ENCODE measurements at regions not wholly inside any gene's neighbourhood (a gene's known extent, or its start where the extent isn't known, plus 50 kb on each side); places are given as distances from the start of the nearest gene placed in this dataset.
"Not testable (repeated sequence)": the region's sequence is repeated elsewhere in the genome, so short reads cannot be mapped to it uniquely, and the experiment has no call there.

DNA sequence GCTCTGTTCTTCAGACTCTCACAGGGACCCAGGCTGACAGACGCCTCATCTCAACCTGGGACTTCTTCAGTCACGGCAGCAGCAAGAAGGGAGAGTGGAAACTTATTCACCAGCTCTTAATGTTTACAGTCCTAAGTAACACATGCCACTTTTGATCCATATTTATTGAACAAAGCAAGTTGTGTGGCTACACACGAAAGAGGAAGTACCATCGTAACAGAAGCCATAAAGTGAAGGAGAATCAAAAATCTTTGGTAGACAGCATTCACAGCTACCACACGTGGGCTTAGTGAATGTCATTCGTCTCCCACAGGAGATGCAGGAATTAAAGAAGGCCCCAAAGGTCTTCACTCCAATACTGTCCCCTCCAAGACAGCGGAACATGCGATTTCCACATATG, 582.6 kb downstream of the CETN3 start:
- no peak overlapping the region for H3K4me3 ChIP-seq (ENCODE audit: low read length)
- TF ChIP-seq, protein P1, sequence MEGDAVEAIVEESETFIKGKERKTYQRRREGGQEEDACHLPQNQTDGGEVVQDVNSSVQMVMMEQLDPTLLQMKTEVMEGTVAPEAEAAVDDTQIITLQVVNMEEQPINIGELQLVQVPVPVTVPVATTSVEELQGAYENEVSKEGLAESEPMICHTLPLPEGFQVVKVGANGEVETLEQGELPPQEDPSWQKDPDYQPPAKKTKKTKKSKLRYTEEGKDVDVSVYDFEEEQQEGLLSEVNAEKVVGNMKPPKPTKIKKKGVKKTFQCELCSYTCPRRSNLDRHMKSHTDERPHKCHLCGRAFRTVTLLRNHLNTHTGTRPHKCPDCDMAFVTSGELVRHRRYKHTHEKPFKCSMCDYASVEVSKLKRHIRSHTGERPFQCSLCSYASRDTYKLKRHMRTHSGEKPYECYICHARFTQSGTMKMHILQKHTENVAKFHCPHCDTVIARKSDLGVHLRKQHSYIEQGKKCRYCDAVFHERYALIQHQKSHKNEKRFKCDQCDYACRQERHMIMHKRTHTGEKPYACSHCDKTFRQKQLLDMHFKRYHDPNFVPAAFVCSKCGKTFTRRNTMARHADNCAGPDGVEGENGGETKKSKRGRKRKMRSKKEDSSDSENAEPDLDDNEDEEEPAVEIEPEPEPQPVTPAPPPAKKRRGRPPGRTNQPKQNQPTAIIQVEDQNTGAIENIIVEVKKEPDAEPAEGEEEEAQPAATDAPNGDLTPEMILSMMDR (IDR thresholded peaks at IDR 0.05; ENCODE audit: insufficient read depth, low read depth, low read length, missing control alignments): no peak
- no peak for DNase-seq (ENCODE audit: low read depth)

DNA sequence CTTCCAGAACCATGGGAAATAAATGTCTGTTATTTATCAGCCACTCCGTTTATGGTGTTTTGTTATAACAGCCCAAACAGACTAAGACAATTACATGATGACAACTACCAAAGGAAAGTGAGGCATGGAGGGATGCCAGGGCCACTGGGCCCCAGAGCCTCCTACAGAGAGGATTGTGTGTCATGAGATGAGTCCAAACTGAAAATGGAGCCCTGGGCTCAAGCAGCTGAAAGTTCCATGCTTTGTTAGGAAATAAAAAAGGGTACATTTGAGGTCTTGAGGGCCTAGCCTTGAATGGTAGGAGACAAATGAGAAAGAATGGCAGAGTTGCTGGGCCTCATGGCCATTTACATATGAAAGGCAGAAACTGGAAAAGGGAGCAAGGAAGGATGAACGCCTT, 586.5 kb downstream of the CETN3 start:
- H3K4me3 ChIP-seq (ENCODE audit: low read length): no peak overlapping the region
- DNase-seq (ENCODE audit: low read depth): no peak
- TF ChIP-seq, protein P1 (IDR thresholded peaks at IDR 0.05; ENCODE audit: insufficient read depth, low read depth, low read length, missing control alignments): no peak

DNA sequence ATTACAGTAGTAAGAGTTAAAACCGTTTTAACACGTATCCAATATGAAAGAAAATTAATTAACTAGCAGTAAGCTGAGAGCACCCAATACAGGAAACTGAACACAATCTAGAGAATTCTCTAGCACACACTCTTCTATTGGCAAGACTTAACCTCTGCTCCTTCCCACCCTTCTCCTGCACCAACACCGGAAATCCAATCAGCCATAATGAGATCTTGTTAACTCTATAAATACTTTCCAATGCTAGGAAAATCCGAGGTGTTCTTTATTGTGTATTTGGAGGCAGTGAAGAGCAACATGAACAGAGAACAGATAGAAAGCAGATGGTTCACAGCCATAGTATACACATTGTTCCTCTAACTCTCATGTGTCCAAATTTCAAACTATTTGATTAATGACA, 591.7 kb downstream of the CETN3 start:
- TF ChIP-seq, protein P1 (IDR thresholded peaks at IDR 0.05; ENCODE audit: insufficient read depth, low read depth, low read length, missing control alignments): no peak
- DNase-seq (ENCODE audit: low read depth): no peak
- H3K4me3 ChIP-seq (ENCODE audit: low read length): no peak overlapping the region

DNA sequence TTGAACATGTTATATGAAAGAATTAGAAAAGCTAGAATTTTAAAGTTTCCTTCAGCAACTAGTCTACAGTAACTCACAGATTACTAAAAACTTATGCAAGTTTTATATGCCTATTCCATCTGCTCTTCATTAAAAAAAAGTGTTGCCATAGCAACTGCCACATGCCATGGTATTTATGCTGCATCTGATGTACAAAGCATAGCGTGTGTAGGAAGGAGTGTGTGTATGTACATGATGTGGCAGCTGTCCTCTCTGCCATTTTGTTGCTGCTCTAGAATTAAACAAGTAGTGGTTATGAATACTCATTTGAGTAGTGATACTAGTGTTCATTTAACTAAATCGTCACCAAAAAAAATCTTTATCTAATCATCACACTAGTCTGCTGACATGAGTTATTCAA, 593.5 kb downstream of the CETN3 start:
- H3K4me3 ChIP-seq (ENCODE audit: low read length): no peak overlapping the region
- DNase-seq (ENCODE audit: low read depth): no peak
- TF ChIP-seq, protein P1 (IDR thresholded peaks at IDR 0.05; ENCODE audit: insufficient read depth, low read depth, low read length, missing control alignments): no peak

DNA sequence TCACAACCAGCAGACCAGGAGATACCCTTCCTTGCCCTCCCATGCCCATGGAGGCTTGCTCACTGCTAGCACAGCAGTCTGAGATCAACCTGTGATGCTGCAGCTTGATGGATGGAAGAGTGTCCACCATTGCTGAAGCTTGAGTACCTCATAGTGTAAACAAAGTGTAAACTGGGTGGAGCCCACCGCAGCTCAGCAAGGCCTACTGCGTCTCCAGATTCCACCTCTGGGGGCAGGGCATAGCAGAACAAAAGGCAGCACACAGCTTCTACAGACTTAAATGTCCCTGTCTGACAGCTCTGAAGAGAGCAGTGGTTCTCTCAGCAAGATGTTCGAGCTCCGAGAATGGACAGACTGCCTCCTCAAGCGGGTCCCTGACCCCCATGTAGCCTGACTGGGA, 608.8 kb downstream of the CETN3 start:
- not testable (repeated sequence) for H3K4me3 ChIP-seq (ENCODE audit: low read length); DNase-seq (ENCODE audit: low read depth)

DNA sequence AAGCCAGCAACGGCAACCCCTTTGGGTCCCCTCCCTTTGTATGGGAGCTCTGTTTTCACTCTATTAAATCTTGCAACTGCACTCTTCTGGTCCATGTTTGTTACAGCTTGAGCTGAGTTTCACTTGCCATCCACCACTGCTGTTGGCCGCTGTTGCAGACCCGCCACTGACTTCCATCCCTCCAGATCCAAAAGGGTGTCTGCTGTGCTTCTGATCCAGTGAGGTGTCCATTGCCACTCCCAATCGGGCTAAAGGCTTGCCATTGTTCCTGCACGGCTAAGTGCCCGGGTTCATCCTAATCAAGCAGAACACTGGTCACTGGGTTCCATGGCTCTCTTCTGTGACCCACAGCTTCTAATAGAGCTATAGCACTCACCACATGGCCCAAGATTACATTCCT, 615.1 kb downstream of the CETN3 start:
- DNase-seq (ENCODE audit: low read depth); H3K4me3 ChIP-seq (ENCODE audit: low read length): not testable (repeated sequence)

DNA sequence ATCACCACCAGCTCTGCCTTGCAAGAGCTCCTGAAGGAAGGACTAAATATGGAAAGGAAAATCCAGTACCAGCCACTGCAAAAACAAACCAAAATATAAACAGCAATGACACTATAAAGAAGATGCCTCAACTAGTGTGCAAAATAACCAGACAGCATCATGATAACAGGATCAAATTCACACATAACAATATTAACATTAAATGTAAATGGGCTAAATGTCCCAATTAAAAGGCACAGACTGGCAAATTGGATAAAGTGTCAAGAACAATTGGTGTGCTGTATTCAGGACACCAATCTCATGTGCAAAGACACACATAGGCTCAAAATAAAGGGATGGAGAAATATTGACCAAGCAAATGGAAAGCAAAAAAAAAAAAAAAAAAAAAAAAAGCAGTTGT, 629.8 kb downstream of the CETN3 start:
- DNase-seq (ENCODE audit: low read depth); H3K4me3 ChIP-seq (ENCODE audit: low read length): not testable (repeated sequence)

DNA sequence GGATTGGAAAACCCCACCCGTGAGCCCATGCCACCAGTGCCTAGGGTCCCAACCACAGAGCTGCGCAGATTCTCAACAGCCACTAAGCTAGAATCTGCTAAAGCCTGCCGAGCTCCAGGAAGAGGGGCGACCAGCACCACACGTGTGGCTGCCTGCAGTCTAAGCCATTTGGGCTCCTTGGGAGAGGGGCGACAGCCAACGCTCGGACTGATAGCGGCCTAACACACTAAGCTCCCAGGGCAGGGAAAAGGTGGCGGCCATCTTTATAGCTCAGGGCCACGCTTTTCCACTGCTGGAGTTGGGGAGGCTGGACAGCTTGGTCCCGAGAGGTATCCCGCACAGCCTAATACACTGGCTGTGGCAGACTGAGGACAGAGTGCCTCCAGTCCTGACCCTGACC, 631.8 kb downstream of the CETN3 start:
- DNase-seq (ENCODE audit: low read depth): no peak
- TF ChIP-seq, protein P1 (IDR thresholded peaks at IDR 0.05; ENCODE audit: insufficient read depth, low read depth, low read length, missing control alignments): no peak
- H3K4me3 ChIP-seq (ENCODE audit: low read length): no peak overlapping the region

DNA sequence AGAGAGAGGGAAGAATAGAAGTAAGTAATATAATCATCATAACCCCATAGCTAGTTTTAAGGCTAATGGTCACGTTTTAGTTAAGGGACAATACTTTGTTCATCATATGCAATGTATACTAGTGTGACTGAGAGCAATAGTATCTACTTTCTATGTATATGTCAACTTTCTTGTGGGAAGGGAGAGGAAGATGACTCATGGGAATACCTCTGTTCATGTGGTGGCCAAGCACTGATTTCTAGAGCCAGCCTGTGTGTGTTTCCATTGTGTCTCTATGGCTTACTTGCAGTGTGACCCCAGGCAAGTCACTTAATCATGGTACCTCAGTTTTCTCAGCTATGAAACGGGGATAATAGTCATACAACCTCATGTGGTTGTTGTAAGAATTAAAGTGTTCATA, 639.6 kb downstream of the CETN3 start:
- peak; percentile 76 for DNase-seq (ENCODE audit: low read depth)
- TF ChIP-seq, protein P1 (IDR thresholded peaks at IDR 0.05; ENCODE audit: insufficient read depth, low read depth, low read length, missing control alignments): no peak

More for the DNA sequence above, 639.6 kb downstream of the CETN3 start:
- H3K4me3 ChIP-seq (ENCODE audit: low read length): no peak overlapping the region
